CD4-positive, alpha-beta T cell treated with Interleukin-1 beta for 1 hour (primary cell): ENCODE measurements at regions not wholly inside any gene's neighbourhood (a gene's known extent, or its start where the extent isn't known, plus 50 kb on each side); places are given as distances from the start of the nearest gene placed in this dataset.

Source experiments
- DNase-seq, 2 donors: peaks; one replicate each; pipeline ENCODE4 v3.0.0-alpha.2; 2020 to 2022

GRCh38 chr15:31925541-31925940, 104.8 kb upstream of the CHRNA7 start:
- DNase-seq, result no peak

- no peak for DNase-seq
Observed at GRCh38 chr15:31930967-31931366, 99.3 kb upstream of the CHRNA7 start.

- DNase-seq, result no peak
Observed at GRCh38 chr15:31932576-31932975, 97.7 kb upstream of the CHRNA7 start.

- no peak for DNase-seq
Observed at GRCh38 chr15:31934821-31935220, 95.5 kb upstream of the CHRNA7 start.

GRCh38 chr15:31953478-31953877, 76.8 kb upstream of the CHRNA7 start:
- DNase-seq, result no peak

GRCh38 chr15:31954374-31955172, 75.7 kb upstream of the CHRNA7 start:
- no peak for DNase-seq

- no peak for DNase-seq
Observed at GRCh38 chr15:31955734-31956133, 74.6 kb upstream of the CHRNA7 start.

GRCh38 chr15:31957581-31957980, 72.7 kb upstream of the CHRNA7 start:
- no peak for DNase-seq

GRCh38 chr15:31964586-31965307, 65.6 kb upstream of the CHRNA7 start:
- DNase-seq, result no peak

- no peak for DNase-seq
Observed at GRCh38 chr15:31970007-31970406, 60.3 kb upstream of the CHRNA7 start.

- no peak for DNase-seq
Observed at GRCh38 chr15:31973197-31973596, 57.1 kb upstream of the CHRNA7 start.

GRCh38 chr15:31974154-31974794, 56.0 kb upstream of the CHRNA7 start:
- no peak for DNase-seq

GRCh38 chr15:31974855-31975829, 55.2 kb upstream of the CHRNA7 start:
- peak in 1 of 2 donors; percentile 28 for DNase-seq

- no peak for DNase-seq
Observed at GRCh38 chr15:31975830-31976229, 54.5 kb upstream of the CHRNA7 start.

- DNase-seq, result no peak
Observed at GRCh38 chr15:31977138-31977537, 53.2 kb upstream of the CHRNA7 start.

GRCh38 chr15:31977812-31978661, 52.3 kb upstream of the CHRNA7 start:
- peak; percentile 19 to 45 for DNase-seq
